ENCODE measurements at regions not wholly inside any gene's neighbourhood (a gene's known extent, or its start where the extent isn't known, plus 50 kb on each side); places are given as distances from the start of the nearest gene placed in this dataset.
"Not testable (repeated sequence)": the region's sequence is repeated elsewhere in the genome, so short reads cannot be mapped to it uniquely, and the experiment has no call there.

- no peak for DNase-seq (ENCODE audit: low read depth)
These were observed 69.5 kb downstream of the TPRA1 start for GRCh38 chr3:127520993-127521392.

GRCh38 chr3:127518456-127519081, 72.0 kb downstream of the TPRA1 start:
- no peak for DNase-seq (ENCODE audit: low read depth)

- DNase-seq (ENCODE audit: low read depth) = no peak
These were observed 78.3 kb downstream of the TPRA1 start for GRCh38 chr3:127512256-127512655.

GRCh38 chr3:127501177-127501576, 89.4 kb downstream of the TPRA1 start:
- DNase-seq (ENCODE audit: low read depth) = no peak

- DNase-seq (ENCODE audit: low read depth) = no peak
These were observed 92.9 kb downstream of the TPRA1 start for GRCh38 chr3:127497676-127498075.

- DNase-seq (ENCODE audit: low read depth) = no peak
These were observed 93.4 kb downstream of the TPRA1 start for GRCh38 chr3:127497166-127497565.

GRCh38 chr3:127495821-127496655, 94.5 kb downstream of the TPRA1 start:
- no peak for DNase-seq (ENCODE audit: low read depth)

- no peak for DNase-seq (ENCODE audit: low read depth)
These were observed 96.4 kb downstream of the TPRA1 start for GRCh38 chr3:127493924-127494646.

- DNase-seq (ENCODE audit: low read depth) = no peak
These were observed 98.1 kb downstream of the TPRA1 start for GRCh38 chr3:127492426-127492825.

- no peak for DNase-seq (ENCODE audit: low read depth)
These were observed 98.6 kb downstream of the TPRA1 start for GRCh38 chr3:127491909-127492308.

GRCh38 chr3:127491323-127491722, 99.2 kb downstream of the TPRA1 start:
- no peak for DNase-seq (ENCODE audit: low read depth)

- not testable (repeated sequence) for DNase-seq (ENCODE audit: low read depth)
These were observed 99.6 kb downstream of the TPRA1 start for GRCh38 chr3:127491024-127491305.

GRCh38 chr3:127490271-127491023, 100.1 kb downstream of the TPRA1 start:
- no peak for DNase-seq (ENCODE audit: low read depth)

- no peak for DNase-seq (ENCODE audit: low read depth)
These were observed 101.2 kb downstream of the TPRA1 start for GRCh38 chr3:127489357-127489756.

GRCh38 chr3:127488740-127489139, 101.8 kb downstream of the TPRA1 start:
- DNase-seq (ENCODE audit: low read depth) = no peak

GRCh38 chr3:127488141-127488672, 102.3 kb downstream of the TPRA1 start:
- no peak for DNase-seq (ENCODE audit: low read depth)

GRCh38 chr3:127487196-127487595, 103.3 kb downstream of the TPRA1 start:
- DNase-seq (ENCODE audit: low read depth) = no peak

GRCh38 chr3:127486321-127486944, 104.1 kb downstream of the TPRA1 start:
- DNase-seq (ENCODE audit: low read depth) = no peak

- DNase-seq (ENCODE audit: low read depth) = no peak
These were observed 105.0 kb downstream of the TPRA1 start for GRCh38 chr3:127485396-127486170.

GRCh38 chr3:127484601-127485388, 105.7 kb downstream of the TPRA1 start:
- no peak for DNase-seq (ENCODE audit: low read depth)

Measured in CMK (cell line).